Parathyroid adenoma (tissue), 2 donors: ENCODE measurements at regions not wholly inside any gene's neighbourhood (a gene's known extent, or its start where the extent isn't known, plus 50 kb on each side); places are given as distances from the start of the nearest gene placed in this dataset.

Source experiments
- H2AFZ ChIP-seq: fragments of 300-600 bp; sonication (generic); one replicate; pipeline ENCODE4 v1.7.0; 2017; ENCODE audit warnings: antibody characterized with exemption, mild to moderate bottlenecking
- H3K27ac ChIP-seq: fragments of 300-600 bp; sonication (generic); one replicate; pipeline ENCODE4 v1.7.0; 2017
- H3K27me3 ChIP-seq: fragments of 300-600 bp; sonication (generic); one replicate; pipeline ENCODE4 v1.7.0; 2017; ENCODE audit warnings: low read length; ENCODE audit not compliant: control insufficient read depth, insufficient read depth
- H3K36me3 ChIP-seq: fragments of 300-600 bp; sonication (generic); one replicate; pipeline ENCODE4 v1.7.0; 2017; ENCODE audit warnings: low read length; ENCODE audit not compliant: control insufficient read depth, insufficient read depth
- H3K4me1 ChIP-seq: fragments of 300-600 bp; sonication (generic); one replicate; pipeline ENCODE4 v1.7.0; 2017; ENCODE audit warnings: control low read depth
- H3K4me2 ChIP-seq: fragments of 300-600 bp; sonication (generic); one replicate; pipeline ENCODE4 v1.7.0; 2017; ENCODE audit warnings: low read length
- H3K4me3 ChIP-seq: fragments of 300-600 bp; sonication (generic); one replicate; pipeline ENCODE4 v1.7.0; 2017; ENCODE audit warnings: low read depth, low read length
- H3K79me2 ChIP-seq: fragments of 300-600 bp; sonication (generic); one replicate; pipeline ENCODE4 v1.7.0; 2017; ENCODE audit warnings: control low read depth
- H3K9ac ChIP-seq: fragments of 300-600 bp; sonication (generic); one replicate; pipeline ENCODE4 v1.7.0; 2017; ENCODE audit warnings: mild to moderate bottlenecking
- H3K9me3 ChIP-seq: fragments of 300-600 bp; sonication (generic); one replicate; pipeline ENCODE4 v1.7.0; 2017; ENCODE audit warnings: low read length; ENCODE audit not compliant: control insufficient read depth
- CTCF ChIP-seq: fragments of 300-600 bp; sonication (generic); IDR thresholded peaks from one replicate; pipeline ENCODE4 v1.7.0; 2017; ENCODE audit warnings: antibody characterized with exemption, mild to moderate bottlenecking
- donor health status: primary hyperparathyroidism.

DNA sequence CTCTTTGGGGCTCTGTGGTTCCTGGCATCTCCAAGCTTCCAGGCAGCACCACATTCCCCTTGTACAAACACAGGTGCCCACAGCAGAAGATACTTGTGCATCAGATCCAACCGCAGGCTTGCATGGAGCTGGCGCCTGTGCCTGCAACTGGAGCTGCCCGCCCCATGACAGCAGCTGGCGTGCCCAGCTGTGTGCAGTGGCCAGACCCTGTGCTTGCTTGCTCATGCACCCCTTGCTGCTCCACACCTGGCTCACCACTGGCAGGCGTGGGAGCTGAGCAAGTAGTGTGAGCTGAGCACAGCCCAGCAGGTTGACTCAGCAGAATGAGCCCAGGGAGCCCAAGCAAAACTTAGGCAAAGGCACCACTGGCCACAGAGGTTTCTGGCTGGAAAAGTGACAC, 84.4 kb upstream of the STARD4 start:
- peaks cover 7% of the 10 kb centered on the region for H3K4me1 ChIP-seq
- no peak overlapping the region for H3K4me2 ChIP-seq
- H2AFZ ChIP-seq: peak overlapping the region; percentile 8
- TF ChIP-seq CTCF: no peak
- H3K36me3 ChIP-seq: no peaks in the 10 kb centered on the region
- no peak overlapping the region for H3K4me3 ChIP-seq
- no peak overlapping the region for H3K27ac ChIP-seq
- no peaks in the 10 kb centered on the region for H3K9me3 ChIP-seq
- no peaks in the 10 kb centered on the region for H3K27me3 ChIP-seq
- H3K79me2 ChIP-seq: no peaks in the 10 kb centered on the region
- no peak overlapping the region for H3K9ac ChIP-seq

GRCh38 chr5:111595425-111595824, 83.1 kb upstream of the STARD4 start:
- no peak for TF ChIP-seq CTCF
- no peaks in the 10 kb centered on the region for H3K27me3 ChIP-seq
- no peak overlapping the region for H3K4me3 ChIP-seq
- H3K4me1 ChIP-seq: peaks cover 2% of the 10 kb centered on the region
- H3K36me3 ChIP-seq: no peaks in the 10 kb centered on the region
- no peak overlapping the region for H3K27ac ChIP-seq
- H3K9me3 ChIP-seq: no peaks in the 10 kb centered on the region
- H3K79me2 ChIP-seq: no peaks in the 10 kb centered on the region
- no peak overlapping the region for H3K4me2 ChIP-seq
- H3K9ac ChIP-seq: no peak overlapping the region
- no peak overlapping the region for H2AFZ ChIP-seq

DNA sequence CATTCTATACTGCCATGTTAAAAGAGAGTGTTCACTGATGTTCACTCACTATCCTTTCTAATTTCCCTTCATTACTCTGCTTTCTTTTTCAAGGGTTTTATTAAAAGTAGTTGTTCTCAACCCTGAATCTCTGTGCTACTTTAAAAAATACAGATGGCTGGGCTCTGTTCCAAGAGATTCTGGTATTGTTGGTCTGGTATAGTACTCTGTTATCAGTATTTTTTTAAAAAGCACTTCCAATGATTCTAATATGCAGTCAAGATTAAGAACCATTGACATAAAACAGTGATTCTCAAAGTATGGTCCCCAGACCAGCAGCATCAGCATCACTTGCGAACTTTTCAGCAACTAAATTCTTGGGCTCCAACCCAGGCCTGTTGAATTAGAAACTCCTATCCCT, 77.0 kb upstream of the STARD4 start:
- Histone ChIP-seq H3K4me1 (no peaks in the 10 kb centered on the region), H3K36me3 (no peaks in the 10 kb centered on the region), H3K4me3 (no peak overlapping the region), H3K9ac (no peak overlapping the region), H2AFZ (no peak overlapping the region), H3K4me2 (no peak overlapping the region), H3K27ac (no peak overlapping the region), H3K9me3 (no peaks in the 10 kb centered on the region), H3K79me2 (no peaks in the 10 kb centered on the region), H3K27me3 (no peaks in the 10 kb centered on the region)
- no peak for TF ChIP-seq CTCF

DNA sequence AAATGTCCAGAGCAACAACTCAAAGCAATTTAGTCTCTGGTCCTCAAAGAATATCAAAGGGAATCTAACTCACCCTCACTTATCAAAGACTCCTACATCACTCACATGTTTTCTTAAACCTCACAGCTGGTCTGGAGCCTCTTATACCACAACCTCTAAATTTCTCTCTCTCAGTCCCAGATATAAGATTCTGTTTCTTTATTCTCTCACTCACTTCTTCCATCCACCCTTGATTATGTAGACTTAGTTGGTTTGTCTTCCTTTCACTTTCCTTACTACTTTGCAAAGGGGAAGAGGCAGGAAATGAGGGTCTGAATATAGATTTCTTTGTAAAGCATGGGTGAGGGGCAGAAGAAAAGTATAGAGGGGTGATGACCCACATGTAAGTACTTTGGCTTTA, 75.4 kb upstream of the STARD4 start:
- H3K27ac ChIP-seq: no peak overlapping the region
- TF ChIP-seq CTCF: no peak
- no peaks in the 10 kb centered on the region for H3K27me3 ChIP-seq
- H3K4me2 ChIP-seq: no peak overlapping the region
- H3K4me1 ChIP-seq: peaks cover 5% of the 10 kb centered on the region
- H3K4me3 ChIP-seq: no peak overlapping the region
- H3K9ac ChIP-seq: no peak overlapping the region
- H2AFZ ChIP-seq: no peak overlapping the region
- no peaks in the 10 kb centered on the region for H3K9me3 ChIP-seq
- no peaks in the 10 kb centered on the region for H3K36me3 ChIP-seq
- H3K79me2 ChIP-seq: no peaks in the 10 kb centered on the region

GRCh38 chr5:111585946-111586345, 73.6 kb upstream of the STARD4 start:
- Histone ChIP-seq H3K36me3 (no peaks in the 10 kb centered on the region), H3K4me3 (no peak overlapping the region), H2AFZ (no peak overlapping the region), H3K9ac (no peak overlapping the region), H3K9me3 (no peaks in the 10 kb centered on the region), H3K27me3 (no peaks in the 10 kb centered on the region), H3K27ac (no peak overlapping the region), H3K4me2 (no peak overlapping the region), H3K79me2 (no peaks in the 10 kb centered on the region), H3K4me1 (peaks cover 5% of the 10 kb centered on the region)
- no peak for TF ChIP-seq CTCF
